ENCODE measurements at regions not wholly inside any gene's neighbourhood (a gene's known extent, or its start where the extent isn't known, plus 50 kb on each side); places are given as distances from the start of the nearest gene placed in this dataset.
"Not testable (repeated sequence)": the region's sequence is repeated elsewhere in the genome, so short reads cannot be mapped to it uniquely, and the experiment has no call there.

DNA sequence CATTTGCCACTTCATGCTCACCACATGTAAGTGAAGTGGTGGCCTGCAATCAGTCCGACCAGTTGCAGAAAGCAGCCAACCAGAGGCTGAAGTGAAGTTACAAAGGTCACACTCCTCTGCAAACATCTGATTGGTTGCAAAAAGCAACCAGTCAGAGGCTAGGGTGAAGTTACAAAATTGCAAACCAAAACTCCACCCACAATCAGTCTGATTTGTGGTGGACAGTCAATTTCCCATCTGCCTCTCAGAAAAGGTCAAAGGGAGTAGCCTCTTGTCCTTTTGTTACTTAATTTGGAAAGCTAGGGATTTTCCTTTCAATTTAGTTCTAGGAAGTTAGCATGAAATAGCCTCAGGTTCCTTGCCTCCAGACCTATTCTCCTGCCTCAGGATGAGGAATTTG is 185.0 kb downstream of the UXS1 start:
- no peak overlapping the region for H3K27ac ChIP-seq (ENCODE audit: low read depth, low read length)
- no peaks in the 10 kb centered on the region; the same call in 1 of the 2 replicates for H3K27me3 ChIP-seq (ENCODE audit: insufficient read depth, low read length)
- H3K4me3 ChIP-seq (ENCODE audit: low read depth, low read length) = no peak overlapping the region
- no peaks in the 10 kb centered on the region for H3K4me1 ChIP-seq (ENCODE audit: control insufficient read depth, insufficient read depth, low read length, unreplicated experiment)
- no peak overlapping the region for H2AFZ ChIP-seq (ENCODE audit: low read length, unreplicated experiment)
- no peaks in the 10 kb centered on the region for H3K36me3 ChIP-seq (ENCODE audit: insufficient read depth, low read length)
- no peaks in the 10 kb centered on the region for H3K79me2 ChIP-seq (ENCODE audit: control insufficient read depth, insufficient read depth, low read length, unreplicated experiment)

DNA sequence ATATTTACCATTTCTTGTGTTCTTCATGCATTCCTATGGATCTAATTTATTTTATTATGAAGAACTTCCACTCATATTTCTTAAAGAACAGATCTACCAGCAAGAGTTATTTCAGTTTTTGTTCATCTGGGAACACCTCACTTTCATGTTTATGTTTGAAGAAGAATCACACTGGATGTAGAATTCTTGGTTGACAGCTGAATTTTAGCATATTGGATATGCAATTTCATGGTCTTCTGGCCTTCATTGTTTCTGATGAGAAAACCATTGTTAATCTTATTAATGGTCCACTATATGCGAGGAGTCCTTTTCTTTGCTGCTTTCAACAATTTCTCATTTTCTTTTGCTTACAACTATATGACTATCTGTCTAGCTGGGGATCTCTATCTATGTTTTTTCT is 189.2 kb downstream of the UXS1 start:
- H3K36me3 ChIP-seq (ENCODE audit: insufficient read depth, low read length) = no peaks in the 10 kb centered on the region
- H3K4me1 ChIP-seq (ENCODE audit: control insufficient read depth, insufficient read depth, low read length, unreplicated experiment) = no peaks in the 10 kb centered on the region
- no peak overlapping the region for H3K27ac ChIP-seq (ENCODE audit: low read depth, low read length)
- peaks cover 5% of the 10 kb centered on the region; the same call in 1 of the 2 replicates for H3K27me3 ChIP-seq (ENCODE audit: insufficient read depth, low read length)
- no peak overlapping the region for H2AFZ ChIP-seq (ENCODE audit: low read length, unreplicated experiment)
- H3K79me2 ChIP-seq (ENCODE audit: control insufficient read depth, insufficient read depth, low read length, unreplicated experiment) = no peaks in the 10 kb centered on the region
- H3K4me3 ChIP-seq (ENCODE audit: low read depth, low read length) = no peak overlapping the region

DNA sequence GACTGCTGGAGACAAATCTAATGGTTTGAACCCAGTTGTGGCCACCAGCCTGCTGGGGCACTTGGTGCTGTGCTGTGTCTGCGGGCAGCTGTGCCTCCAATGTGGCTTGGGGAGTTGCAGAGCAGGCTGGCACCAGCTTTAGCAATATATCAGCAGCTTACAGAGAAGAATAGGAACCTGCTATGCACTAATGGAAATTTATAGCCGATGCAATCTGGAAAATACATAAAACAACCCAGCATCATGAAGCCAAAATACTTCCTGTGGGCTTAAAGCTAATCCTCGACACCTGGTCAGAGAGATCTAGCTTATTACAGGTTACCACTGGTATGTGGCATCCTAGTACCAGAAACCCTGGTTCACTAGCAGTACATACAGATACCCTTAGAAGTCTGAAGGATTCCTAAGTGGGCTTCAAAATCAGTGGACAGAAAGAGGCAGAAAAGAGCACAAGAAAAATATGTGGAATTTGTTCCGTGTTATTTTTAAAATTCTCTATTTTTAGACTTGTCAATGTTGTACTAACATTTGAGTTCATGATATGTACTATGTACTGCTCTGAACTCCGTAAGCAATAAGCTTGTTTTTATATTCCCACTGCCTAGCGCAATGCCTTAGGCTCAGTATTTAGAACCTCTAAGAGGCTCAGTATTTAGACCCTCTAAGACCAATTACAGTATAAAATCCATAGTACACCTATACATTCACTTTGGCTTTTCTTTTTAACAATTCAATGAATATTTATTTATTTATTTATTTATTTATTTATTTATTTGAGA is 194.7 kb downstream of the UXS1 start:
- Histone ChIP-seq H3K4me3 (ENCODE audit: low read depth, low read length) (no peak overlapping the region), H3K79me2 (ENCODE audit: control insufficient read depth, insufficient read depth, low read length, unreplicated experiment) (no peaks in the 10 kb centered on the region), H3K27ac (ENCODE audit: low read depth, low read length) (no peak overlapping the region), H3K36me3 (ENCODE audit: insufficient read depth, low read length) (no peaks in the 10 kb centered on the region), H2AFZ (ENCODE audit: low read length, unreplicated experiment) (no peak overlapping the region), H3K4me1 (ENCODE audit: control insufficient read depth, insufficient read depth, low read length, unreplicated experiment) (no peaks in the 10 kb centered on the region), H3K27me3 (ENCODE audit: insufficient read depth, low read length) (peaks cover 14% of the 10 kb centered on the region)

GRCh38 chr2:105997711-105998110 is 196.4 kb downstream of the UXS1 start:
- no peaks in the 10 kb centered on the region for H3K36me3 ChIP-seq (ENCODE audit: insufficient read depth, low read length)
- no peaks in the 10 kb centered on the region for H3K79me2 ChIP-seq (ENCODE audit: control insufficient read depth, insufficient read depth, low read length, unreplicated experiment)
- no peak overlapping the region for H3K4me3 ChIP-seq (ENCODE audit: low read depth, low read length)
- no peaks in the 10 kb centered on the region for H3K4me1 ChIP-seq (ENCODE audit: control insufficient read depth, insufficient read depth, low read length, unreplicated experiment)
- no peak overlapping the region for H3K27ac ChIP-seq (ENCODE audit: low read depth, low read length)
- H3K27me3 ChIP-seq (ENCODE audit: insufficient read depth, low read length) = peaks cover 14% of the 10 kb centered on the region
- H2AFZ ChIP-seq (ENCODE audit: low read length, unreplicated experiment) = no peak overlapping the region

GRCh38 chr2:105990624-105991023 is 203.5 kb downstream of the UXS1 start:
- no peaks in the 10 kb centered on the region for H3K4me1 ChIP-seq (ENCODE audit: control insufficient read depth, insufficient read depth, low read length, unreplicated experiment)
- H3K36me3 ChIP-seq (ENCODE audit: insufficient read depth, low read length) = no peaks in the 10 kb centered on the region
- no peaks in the 10 kb centered on the region; the same call in 1 of the 2 replicates for H3K27me3 ChIP-seq (ENCODE audit: insufficient read depth, low read length)
- H3K4me3 ChIP-seq (ENCODE audit: low read depth, low read length) = no peak overlapping the region
- H3K79me2 ChIP-seq (ENCODE audit: control insufficient read depth, insufficient read depth, low read length, unreplicated experiment) = no peaks in the 10 kb centered on the region
- H2AFZ ChIP-seq (ENCODE audit: low read length, unreplicated experiment) = no peak overlapping the region
- H3K27ac ChIP-seq (ENCODE audit: low read depth, low read length) = no peak overlapping the region

GRCh38 chr2:105989803-105990202 is 204.3 kb downstream of the UXS1 start:
- not testable (repeated sequence) for H3K27me3 ChIP-seq (ENCODE audit: insufficient read depth, low read length); H2AFZ ChIP-seq (ENCODE audit: low read length, unreplicated experiment); H3K36me3 ChIP-seq (ENCODE audit: insufficient read depth, low read length); H3K4me3 ChIP-seq (ENCODE audit: low read depth, low read length); H3K27ac ChIP-seq (ENCODE audit: low read depth, low read length); H3K79me2 ChIP-seq (ENCODE audit: control insufficient read depth, insufficient read depth, low read length, unreplicated experiment); H3K4me1 ChIP-seq (ENCODE audit: control insufficient read depth, insufficient read depth, low read length, unreplicated experiment)

- Histone ChIP-seq H3K4me3 (ENCODE audit: low read depth, low read length) (no peak overlapping the region), H3K79me2 (ENCODE audit: control insufficient read depth, insufficient read depth, low read length, unreplicated experiment) (no peaks in the 10 kb centered on the region), H3K4me1 (ENCODE audit: control insufficient read depth, insufficient read depth, low read length, unreplicated experiment) (no peaks in the 10 kb centered on the region), H3K27ac (ENCODE audit: low read depth, low read length) (no peak overlapping the region), H2AFZ (ENCODE audit: low read length, unreplicated experiment) (no peak overlapping the region), H3K27me3 (ENCODE audit: insufficient read depth, low read length) (no peaks in the 10 kb centered on the region; the same call in 1 of the 2 replicates), H3K36me3 (ENCODE audit: insufficient read depth, low read length) (no peaks in the 10 kb centered on the region)
Measured at GRCh38 chr2:105989070-105989469, 205.0 kb downstream of the UXS1 start.

DNA sequence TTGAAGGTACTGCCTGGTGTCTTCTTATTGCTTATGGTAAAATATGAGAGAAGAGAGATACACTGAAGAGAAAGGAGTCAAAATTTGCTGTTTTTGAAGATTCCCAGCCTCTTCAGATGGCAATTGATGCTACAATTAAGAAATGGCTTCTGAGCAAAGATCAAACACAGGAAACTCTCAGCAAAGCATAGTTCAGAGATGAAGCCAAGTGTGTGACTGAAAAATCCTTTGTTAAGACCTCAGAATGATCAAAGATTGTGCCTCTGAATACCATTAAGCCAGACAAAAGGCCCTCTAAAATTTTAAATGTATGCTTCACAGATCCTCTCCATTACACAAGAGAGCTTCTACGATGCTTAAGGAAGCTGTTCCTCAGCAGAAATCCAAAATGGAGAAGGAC is 216.3 kb downstream of the UXS1 start:
- Histone ChIP-seq H3K4me3 (ENCODE audit: low read depth, low read length) (no peak overlapping the region), H3K27me3 (ENCODE audit: insufficient read depth, low read length) (peaks cover 22% of the 10 kb centered on the region; the same call in 1 of the 2 replicates), H3K79me2 (ENCODE audit: control insufficient read depth, insufficient read depth, low read length, unreplicated experiment) (no peaks in the 10 kb centered on the region), H3K27ac (ENCODE audit: low read depth, low read length) (peak overlapping the region; percentile 33; the same call in 1 of the 2 replicates), H3K4me1 (ENCODE audit: control insufficient read depth, insufficient read depth, low read length, unreplicated experiment) (peaks cover 5% of the 10 kb centered on the region), H3K36me3 (ENCODE audit: insufficient read depth, low read length) (no peaks in the 10 kb centered on the region), H2AFZ (ENCODE audit: low read length, unreplicated experiment) (no peak overlapping the region)

GRCh38 chr2:105977212-105977611 is 216.9 kb downstream of the UXS1 start:
- peaks cover 5% of the 10 kb centered on the region for H3K4me1 ChIP-seq (ENCODE audit: control insufficient read depth, insufficient read depth, low read length, unreplicated experiment)
- no peaks in the 10 kb centered on the region for H3K79me2 ChIP-seq (ENCODE audit: control insufficient read depth, insufficient read depth, low read length, unreplicated experiment)
- H3K36me3 ChIP-seq (ENCODE audit: insufficient read depth, low read length) = no peaks in the 10 kb centered on the region
- no peak overlapping the region for H2AFZ ChIP-seq (ENCODE audit: low read length, unreplicated experiment)
- no peak overlapping the region for H3K4me3 ChIP-seq (ENCODE audit: low read depth, low read length)
- peaks cover 23% of the 10 kb centered on the region; the same call in 1 of the 2 replicates for H3K27me3 ChIP-seq (ENCODE audit: insufficient read depth, low read length)
- 0 out of 2 replicates have a peak overlapping the region, but pooled peaks have one; percentile 33 for H3K27ac ChIP-seq (ENCODE audit: low read depth, low read length)

DNA sequence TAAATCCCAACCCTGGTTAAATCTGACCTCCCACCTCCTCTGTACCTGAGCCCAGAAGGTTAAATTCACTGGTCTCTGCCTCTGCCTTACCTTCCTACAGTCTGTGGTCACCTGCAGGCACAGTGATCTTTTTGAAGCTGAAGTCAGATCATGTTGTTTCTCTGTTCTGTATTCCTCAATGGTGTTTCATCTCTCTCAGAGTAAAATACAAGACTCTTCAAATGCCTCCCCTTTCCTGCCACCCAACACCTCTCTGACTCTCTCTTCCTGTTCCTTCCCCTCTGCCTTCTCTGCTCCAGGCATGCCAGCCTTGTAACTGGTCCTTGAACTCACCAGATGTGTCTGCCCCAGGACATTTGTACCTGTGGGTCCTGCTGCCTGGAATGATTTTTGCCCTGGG is 219.3 kb downstream of the UXS1 start:
- no peaks in the 10 kb centered on the region for H3K36me3 ChIP-seq (ENCODE audit: insufficient read depth, low read length)
- H3K4me1 ChIP-seq (ENCODE audit: control insufficient read depth, insufficient read depth, low read length, unreplicated experiment) = peaks cover 5% of the 10 kb centered on the region
- H2AFZ ChIP-seq (ENCODE audit: low read length, unreplicated experiment) = no peak overlapping the region
- peaks cover 23% of the 10 kb centered on the region; the same call in 1 of the 2 replicates for H3K27me3 ChIP-seq (ENCODE audit: insufficient read depth, low read length)
- no peak overlapping the region for H3K27ac ChIP-seq (ENCODE audit: low read depth, low read length)
- no peak overlapping the region for H3K4me3 ChIP-seq (ENCODE audit: low read depth, low read length)
- no peaks in the 10 kb centered on the region for H3K79me2 ChIP-seq (ENCODE audit: control insufficient read depth, insufficient read depth, low read length, unreplicated experiment)

GRCh38 chr2:105972927-105973326 is 221.2 kb downstream of the UXS1 start:
- Histone ChIP-seq H3K27ac (ENCODE audit: low read depth, low read length) (no peak overlapping the region), H3K27me3 (ENCODE audit: insufficient read depth, low read length) (peaks cover 23% of the 10 kb centered on the region; the same call in 1 of the 2 replicates), H3K4me1 (ENCODE audit: control insufficient read depth, insufficient read depth, low read length, unreplicated experiment) (peaks cover 3% of the 10 kb centered on the region), H2AFZ (ENCODE audit: low read length, unreplicated experiment) (no peak overlapping the region), H3K79me2 (ENCODE audit: control insufficient read depth, insufficient read depth, low read length, unreplicated experiment) (no peaks in the 10 kb centered on the region), H3K4me3 (ENCODE audit: low read depth, low read length) (no peak overlapping the region), H3K36me3 (ENCODE audit: insufficient read depth, low read length) (no peaks in the 10 kb centered on the region)

All from ACC112 (cell line).